GM20000 (cell line): ENCODE measurements at regions not wholly inside any gene's neighbourhood (a gene's known extent, or its start where the extent isn't known, plus 50 kb on each side); places are given as distances from the start of the nearest gene placed in this dataset.

Experiments
- DNase-seq: peaks from one replicate; pipeline ENCODE4 v3.0.0; 2012; ENCODE audit warnings: low spot score
- CTCF ChIP-seq: IDR thresholded peaks from 2 replicates; pipeline ENCODE4 v1.5.1; 2012; ENCODE audit warnings: mild to moderate bottlenecking, control low read depth; ENCODE audit errors: extremely low read depth, missing control alignments

- no peak for DNase-seq
- TF ChIP-seq CTCF, result no peak
Measured at GRCh38 chr13:99055281-99055680, 77.4 kb upstream of the DOCK9 start.

- DNase-seq, result no peak
- TF ChIP-seq CTCF, result no peak
Measured at GRCh38 chr13:99055735-99056134, 77.9 kb upstream of the DOCK9 start.

GRCh38 chr13:99056381-99057014 is 78.6 kb upstream of the DOCK9 start:
- no peak for DNase-seq

GRCh38 chr13:99057310-99057975 is 79.6 kb upstream of the DOCK9 start:
- TF ChIP-seq CTCF, result no peak

More at GRCh38 chr13:99056381-99057014, 78.6 kb upstream of the DOCK9 start:
- TF ChIP-seq CTCF, result no peak

GRCh38 chr13:99058527-99059495 is 80.9 kb upstream of the DOCK9 start:
- no peak for TF ChIP-seq CTCF
- no peak for DNase-seq

More at GRCh38 chr13:99057310-99057975, 79.6 kb upstream of the DOCK9 start:
- no peak for DNase-seq

- DNase-seq, result no peak
- no peak for TF ChIP-seq CTCF
Measured at GRCh38 chr13:99059498-99060075, 81.7 kb upstream of the DOCK9 start.

- no peak for DNase-seq
- no peak for TF ChIP-seq CTCF
Measured at GRCh38 chr13:99061411-99061810, 83.5 kb upstream of the DOCK9 start.
